HG03103 (cell line): ENCODE measurements at regions not wholly inside any gene's neighbourhood (a gene's known extent, or its start where the extent isn't known, plus 50 kb on each side); places are given as distances from the start of the nearest gene placed in this dataset.
"Not testable (repeated sequence)": the region's sequence is repeated elsewhere in the genome, so short reads cannot be mapped to it uniquely, and the experiment has no call there.

ENCODE experiments used
- ATAC-seq: cut with Tn5 transposase; IDR thresholded peaks from one replicate; pipeline ENCODE4 v1.9.1; 2021; ENCODE audit warnings: low read depth; ENCODE audit not compliant: unreplicated experiment

DNA sequence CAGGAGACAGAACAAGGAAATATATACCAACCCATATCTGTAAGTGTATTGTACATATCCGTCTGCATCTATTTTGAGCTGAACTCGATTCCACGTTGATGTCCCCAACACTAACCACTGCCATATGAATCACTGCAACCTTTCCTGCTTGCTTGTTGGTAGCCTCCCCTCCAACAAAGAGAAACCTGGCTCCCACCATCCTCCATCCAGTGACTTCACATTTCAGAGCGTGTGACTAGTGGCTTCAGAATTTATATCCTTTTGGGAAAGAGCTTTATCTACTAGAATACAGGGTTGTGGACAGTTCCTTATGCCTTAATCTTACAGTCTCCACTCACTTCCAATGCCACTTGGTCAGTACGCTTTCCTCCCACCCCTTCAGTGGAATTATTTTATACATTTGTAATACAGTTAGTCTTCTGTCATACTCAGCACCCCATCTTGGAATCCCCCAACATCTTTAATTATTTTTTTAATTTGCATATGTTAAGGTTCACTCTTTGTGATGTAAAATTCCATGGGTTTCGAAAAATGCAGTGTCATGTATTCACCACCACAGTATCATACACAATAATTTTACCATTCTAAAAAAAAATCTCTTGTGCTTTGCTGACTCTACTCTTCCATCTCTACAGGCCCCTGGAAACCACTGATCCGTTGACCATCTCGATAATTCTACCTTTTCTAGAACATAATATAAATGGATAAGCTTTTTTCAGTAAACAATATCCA lies 264.7 kb downstream of the BCL2L11 start:
- not testable (repeated sequence) for ATAC-seq

DNA sequence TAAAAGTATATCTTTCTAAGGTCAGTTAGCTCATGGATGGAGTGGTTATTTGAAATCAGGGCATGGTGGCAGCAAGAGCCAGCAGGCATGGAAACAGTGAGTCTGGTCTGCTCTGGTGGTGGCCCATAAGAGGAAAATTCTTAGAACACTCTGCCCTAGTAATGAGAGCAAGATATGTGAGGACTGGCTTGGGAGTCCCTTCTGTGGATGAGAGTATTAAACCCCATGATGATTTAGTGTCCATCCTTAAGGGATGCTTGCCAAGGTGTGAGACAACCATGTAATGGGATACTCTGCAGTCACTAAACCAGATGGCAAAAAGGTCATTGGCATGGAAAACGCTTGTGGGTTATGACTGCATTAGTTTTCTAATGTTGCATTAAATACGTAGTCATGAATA lies 269.9 kb downstream of the BCL2L11 start:
- ATAC-seq, result not testable (repeated sequence)

DNA sequence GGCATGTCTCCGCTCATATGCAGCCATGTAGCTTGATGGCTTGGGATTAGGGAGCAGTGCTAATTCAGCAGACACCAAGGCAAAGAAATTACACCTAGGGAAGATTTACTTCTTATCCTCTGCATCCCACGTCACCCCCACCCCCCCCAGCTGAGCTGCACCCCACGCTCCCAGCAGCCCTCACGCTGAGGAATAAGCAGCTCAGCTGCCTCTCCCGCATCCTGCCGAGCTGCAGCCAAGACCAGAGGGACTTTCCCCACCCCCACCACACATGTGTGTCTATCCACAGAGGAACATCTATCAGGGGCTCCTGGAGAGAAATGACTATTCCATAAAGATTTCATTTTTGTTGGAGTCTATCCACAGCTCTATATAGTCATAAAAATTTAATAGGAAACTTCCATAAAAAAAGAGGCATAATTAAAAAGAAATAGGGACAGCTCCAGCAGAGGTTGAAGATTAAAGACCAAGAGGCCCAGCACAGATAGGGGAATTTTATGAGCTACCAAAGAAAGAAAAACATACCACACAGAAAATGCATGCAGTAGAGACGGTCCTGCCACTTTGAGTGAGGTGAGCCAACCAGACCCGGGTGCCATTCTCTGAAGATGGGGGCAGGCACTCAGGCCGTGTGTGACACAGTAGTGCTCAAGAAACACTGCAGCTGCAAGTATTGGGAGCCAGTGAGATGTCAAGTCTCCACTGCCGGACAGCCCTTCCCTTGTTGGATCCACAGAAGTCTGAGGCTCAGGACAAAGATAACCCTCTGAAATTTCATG lies 274.8 kb downstream of the BCL2L11 start:
- not testable (repeated sequence) for ATAC-seq

GRCh38 chr2:111400598-111401253 lies 280.0 kb downstream of the BCL2L11 start:
- not testable (repeated sequence) for ATAC-seq

GRCh38 chr2:111401270-111402140 lies 280.8 kb downstream of the BCL2L11 start:
- ATAC-seq, result not testable (repeated sequence)

GRCh38 chr2:111402450-111402849 lies 281.7 kb downstream of the BCL2L11 start:
- not testable (repeated sequence) for ATAC-seq

DNA sequence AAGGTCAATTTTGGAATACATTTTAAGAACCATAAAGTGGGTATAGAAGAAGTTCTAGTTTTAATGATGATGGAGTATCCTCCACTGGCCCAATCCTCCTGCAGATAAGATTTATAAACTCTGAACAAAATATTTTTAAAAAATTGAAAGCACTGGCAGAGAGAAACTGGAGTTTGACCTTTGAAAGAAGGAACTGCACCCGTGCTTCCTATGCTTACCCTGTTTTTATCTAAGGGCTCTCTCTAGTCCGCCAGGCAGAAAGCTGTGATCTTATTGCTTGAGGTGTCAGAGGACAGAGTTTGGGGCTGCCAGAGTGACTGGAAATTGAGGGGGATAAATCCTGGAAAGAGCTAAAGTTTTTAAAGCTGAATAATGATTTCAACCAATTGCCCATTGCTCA lies 282.6 kb downstream of the BCL2L11 start:
- ATAC-seq, result not testable (repeated sequence)

- not testable (repeated sequence) for ATAC-seq
Measured at GRCh38 chr2:111406616-111407015, 285.9 kb downstream of the BCL2L11 start.

DNA sequence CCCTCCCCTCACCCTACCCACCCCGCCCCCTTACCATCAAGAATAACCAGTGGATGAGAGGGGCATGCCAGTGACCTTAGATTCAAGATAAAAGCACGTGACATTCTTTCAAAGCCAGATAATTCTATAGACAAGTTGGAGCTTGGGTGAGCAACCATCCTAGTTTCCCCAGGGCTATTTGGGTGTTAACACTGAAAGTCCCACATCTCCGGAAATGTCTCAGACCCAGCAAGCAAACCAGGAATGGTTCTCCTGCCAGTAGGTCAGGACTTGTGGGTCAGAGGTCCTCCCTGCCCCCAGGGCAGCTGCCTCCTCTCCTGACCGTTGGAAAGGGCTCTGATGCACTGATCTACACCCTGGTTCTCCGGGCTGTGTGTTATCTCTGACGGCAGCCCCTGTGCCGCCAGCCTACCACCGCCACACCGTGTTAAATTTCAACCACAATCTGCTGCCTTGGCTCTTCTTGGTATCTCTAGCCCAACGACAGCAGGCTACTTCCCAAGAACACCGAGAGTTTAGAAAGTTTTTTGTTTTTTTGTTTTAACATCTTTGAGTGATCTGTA lies 287.0 kb downstream of the BCL2L11 start:
- not testable (repeated sequence) for ATAC-seq

GRCh38 chr2:111410868-111411406 lies 290.2 kb downstream of the BCL2L11 start:
- ATAC-seq, result not testable (repeated sequence)

- not testable (repeated sequence) for ATAC-seq
Measured at GRCh38 chr2:111411867-111412681, 291.4 kb downstream of the BCL2L11 start.

- not testable (repeated sequence) for ATAC-seq
Measured at GRCh38 chr2:111412841-111413650, 292.3 kb downstream of the BCL2L11 start.

GRCh38 chr2:111413950-111414349 lies 293.2 kb downstream of the BCL2L11 start:
- not testable (repeated sequence) for ATAC-seq

DNA sequence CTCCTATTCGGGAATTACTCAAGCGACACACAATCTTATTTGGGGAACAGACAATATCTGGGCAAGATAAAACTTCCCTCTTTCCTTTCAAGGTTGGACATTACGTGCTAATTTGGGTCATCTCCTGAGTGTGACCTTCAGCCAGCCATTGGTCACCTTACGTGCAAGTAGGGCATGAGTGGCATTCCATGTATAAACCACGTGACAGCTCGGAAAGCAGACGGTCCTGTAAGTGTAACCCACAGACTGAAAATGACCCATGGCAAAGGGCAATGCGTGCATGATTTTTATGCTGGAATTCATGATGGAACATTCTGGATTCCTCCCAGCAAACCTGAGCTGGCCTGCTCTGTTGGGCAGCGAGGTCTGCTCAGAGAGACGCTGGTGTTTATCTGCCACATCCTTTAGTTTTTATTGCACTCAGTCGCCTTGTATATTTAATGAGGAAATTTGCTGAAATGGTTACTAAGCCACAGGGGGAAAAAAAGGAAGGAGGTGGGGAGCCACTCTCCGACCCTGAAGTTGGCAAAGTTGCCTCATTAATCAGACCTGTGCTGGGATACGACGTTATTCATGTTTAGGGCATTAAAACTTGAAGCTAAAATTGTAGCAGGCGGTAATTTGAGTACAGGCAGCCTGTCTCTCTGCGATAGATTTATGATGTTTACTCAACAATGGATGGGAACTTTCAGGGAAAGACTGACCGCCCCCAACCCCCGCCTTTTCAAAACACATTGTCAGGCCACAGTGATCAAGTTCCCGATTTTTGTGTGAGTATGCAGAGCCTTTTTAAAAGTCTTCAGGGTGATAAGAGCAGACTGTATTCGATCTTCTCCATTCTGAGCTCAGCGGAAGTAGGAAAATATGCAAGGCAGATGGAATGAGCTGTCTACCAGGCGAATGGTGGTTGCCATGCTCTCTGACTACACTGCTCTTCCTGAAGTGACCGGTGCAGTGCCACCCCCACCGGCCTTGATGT lies 295.3 kb downstream of the BCL2L11 start:
- ATAC-seq, result not testable (repeated sequence)

- not testable (repeated sequence) for ATAC-seq
Measured at GRCh38 chr2:111417026-111417425, 296.3 kb downstream of the BCL2L11 start.

- ATAC-seq, result not testable (repeated sequence)
Measured at GRCh38 chr2:111418091-111418875, 297.6 kb downstream of the BCL2L11 start.
